DND-41 (cell line): ENCODE measurements at regions not wholly inside any gene's neighbourhood (a gene's known extent, or its start where the extent isn't known, plus 50 kb on each side); places are given as distances from the start of the nearest gene placed in this dataset.

ENCODE experiments used
- ATAC-seq: fragments of 200-7000 bp; cut with Tn5 transposase; 3 replicates; pipeline ENCODE4 v1.9.1; 2021; ENCODE audit warnings: low read depth; ENCODE audit not compliant: insufficient read depth
- DNase-seq: peaks from one replicate; pipeline ENCODE4 v3.0.0-alpha.2; 2020
- H2AFZ ChIP-seq: 2 replicates; pipeline ENCODE4 v1.6.0; 2012; ENCODE audit warnings: low read depth, low read length
- H3K27ac ChIP-seq: 2 replicates; pipeline ENCODE4 v1.5.1; 2012; ENCODE audit warnings: low read length, inconsistent platforms
- H3K27me3 ChIP-seq: fragments of 200-600 bp; sonication (generic); 2 replicates; pipeline ENCODE4 v1.6.0; 2012; ENCODE audit warnings: low read length, mild to moderate bottlenecking, inconsistent platforms; ENCODE audit not compliant: insufficient read depth, poor library complexity
- H3K36me3 ChIP-seq: 2 replicates; pipeline ENCODE4 v1.5.1; 2012; ENCODE audit warnings: low read length, inconsistent platforms; ENCODE audit not compliant: insufficient read depth
- H3K4me1 ChIP-seq: 2 replicates; pipeline ENCODE4 v1.5.1; 2012; ENCODE audit warnings: mild to moderate bottlenecking, low read length; ENCODE audit not compliant: insufficient read depth
- H3K4me2 ChIP-seq: 2 replicates; pipeline ENCODE4 v1.6.0; 2012; ENCODE audit warnings: mild to moderate bottlenecking, moderate library complexity, low read length, inconsistent platforms; ENCODE audit not compliant: insufficient read depth
- H3K4me3 ChIP-seq, 2 experiments: fragments of 200-600 bp in 1 of 2; shearing (Covaris generic) in 1 of 2; 2 replicates each; pipeline ENCODE4 v1.5.1; 2012 to 2016; ENCODE audit warnings: inconsistent platforms in 2 of 2, low read length in 2 of 2, mild to moderate bottlenecking in 2 of 2, low read depth in 1 of 2, moderate library complexity in 1 of 2
- H3K79me2 ChIP-seq: 2 replicates; pipeline ENCODE4 v1.6.0; 2012; ENCODE audit warnings: low read length, inconsistent platforms; ENCODE audit not compliant: insufficient read depth
- H3K9ac ChIP-seq: 2 replicates; pipeline ENCODE4 v1.6.0; 2012; ENCODE audit warnings: low read depth, mild to moderate bottlenecking, inconsistent platforms, low read length, moderate library complexity
- H3K9me3 ChIP-seq: 2 replicates; pipeline ENCODE4 v1.5.1; 2012; ENCODE audit warnings: low read length, moderate library complexity, mild to moderate bottlenecking, inconsistent platforms; ENCODE audit not compliant: insufficient read depth, severe bottlenecking
- H4K20me1 ChIP-seq: 2 replicates; pipeline ENCODE4 v1.6.0; 2012; ENCODE audit warnings: low read length; ENCODE audit not compliant: insufficient read depth
- EZH2 ChIP-seq: IDR thresholded peaks from 3 replicates; pipeline ENCODE4 v1.6.1; 2012; ENCODE audit warnings: borderline replicate concordance, low read depth, mild to moderate bottlenecking, moderate library complexity, low read length, inconsistent platforms; ENCODE audit not compliant: severe bottlenecking
- TF ChIP-seq, protein P1 (sequence below): IDR thresholded peaks from 2 replicates; pipeline ENCODE4 v1.5.1; 2012; ENCODE audit warnings: borderline replicate concordance, low read length, moderate library complexity, mild to moderate bottlenecking; ENCODE audit not compliant: poor library complexity, severe bottlenecking; ENCODE audit errors: extremely low read depth

GRCh38 chr4:104353481-104353880, 141.2 kb downstream of the CXXC4 start:
- no peaks in the 10 kb centered on the region for H3K4me1 ChIP-seq
- no peak overlapping the region for H2AFZ ChIP-seq
- DNase-seq (no peak), ATAC-seq (no peak)
- H3K4me2 ChIP-seq, result no peak overlapping the region
- peaks cover 23% of the 10 kb centered on the region for H3K9me3 ChIP-seq
- no peak overlapping the region for H3K27ac ChIP-seq
- H4K20me1 ChIP-seq, result no peaks in the 10 kb centered on the region
- H3K9ac ChIP-seq, result no peak overlapping the region
- H3K79me2 ChIP-seq, result no peaks in the 10 kb centered on the region
- H3K36me3 ChIP-seq, result no peaks in the 10 kb centered on the region
- no peak overlapping the region for H3K4me3 ChIP-seq
- H3K27me3 ChIP-seq, result no peaks in the 10 kb centered on the region
- TF ChIP-seq EZH2, result no peak
- TF ChIP-seq, protein P1, sequence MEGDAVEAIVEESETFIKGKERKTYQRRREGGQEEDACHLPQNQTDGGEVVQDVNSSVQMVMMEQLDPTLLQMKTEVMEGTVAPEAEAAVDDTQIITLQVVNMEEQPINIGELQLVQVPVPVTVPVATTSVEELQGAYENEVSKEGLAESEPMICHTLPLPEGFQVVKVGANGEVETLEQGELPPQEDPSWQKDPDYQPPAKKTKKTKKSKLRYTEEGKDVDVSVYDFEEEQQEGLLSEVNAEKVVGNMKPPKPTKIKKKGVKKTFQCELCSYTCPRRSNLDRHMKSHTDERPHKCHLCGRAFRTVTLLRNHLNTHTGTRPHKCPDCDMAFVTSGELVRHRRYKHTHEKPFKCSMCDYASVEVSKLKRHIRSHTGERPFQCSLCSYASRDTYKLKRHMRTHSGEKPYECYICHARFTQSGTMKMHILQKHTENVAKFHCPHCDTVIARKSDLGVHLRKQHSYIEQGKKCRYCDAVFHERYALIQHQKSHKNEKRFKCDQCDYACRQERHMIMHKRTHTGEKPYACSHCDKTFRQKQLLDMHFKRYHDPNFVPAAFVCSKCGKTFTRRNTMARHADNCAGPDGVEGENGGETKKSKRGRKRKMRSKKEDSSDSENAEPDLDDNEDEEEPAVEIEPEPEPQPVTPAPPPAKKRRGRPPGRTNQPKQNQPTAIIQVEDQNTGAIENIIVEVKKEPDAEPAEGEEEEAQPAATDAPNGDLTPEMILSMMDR, result no peak

GRCh38 chr4:104352211-104352610, 142.5 kb downstream of the CXXC4 start:
- H4K20me1 ChIP-seq, result no peaks in the 10 kb centered on the region
- no peak overlapping the region for H3K27ac ChIP-seq
- peaks cover 23% of the 10 kb centered on the region for H3K9me3 ChIP-seq
- no peak overlapping the region for H3K9ac ChIP-seq
- DNase-seq, result no peak
- no peaks in the 10 kb centered on the region for H3K79me2 ChIP-seq
- H3K36me3 ChIP-seq, result no peaks in the 10 kb centered on the region
- no peak for ATAC-seq
- no peak overlapping the region for H2AFZ ChIP-seq
- no peaks in the 10 kb centered on the region for H3K4me1 ChIP-seq
- no peaks in the 10 kb centered on the region for H3K27me3 ChIP-seq
- TF ChIP-seq, protein P1, result peak; percentile 30
- no peak for TF ChIP-seq EZH2
- H3K4me3 ChIP-seq, result no peak overlapping the region
- no peak overlapping the region for H3K4me2 ChIP-seq

GRCh38 chr4:104351706-104352105, 143.0 kb downstream of the CXXC4 start:
- no peak overlapping the region for H3K27ac ChIP-seq
- H4K20me1 ChIP-seq, result no peaks in the 10 kb centered on the region
- DNase-seq (no peak), ATAC-seq (no peak)
- H3K9me3 ChIP-seq, result peaks cover 23% of the 10 kb centered on the region
- H3K79me2 ChIP-seq, result no peaks in the 10 kb centered on the region
- no peak overlapping the region for H3K4me3 ChIP-seq
- TF ChIP-seq, protein P1, result no peak
- no peak for TF ChIP-seq EZH2
- no peaks in the 10 kb centered on the region for H3K27me3 ChIP-seq
- no peaks in the 10 kb centered on the region for H3K4me1 ChIP-seq
- H2AFZ ChIP-seq, result no peak overlapping the region
- H3K9ac ChIP-seq, result no peak overlapping the region
- no peak overlapping the region for H3K4me2 ChIP-seq
- no peaks in the 10 kb centered on the region for H3K36me3 ChIP-seq
